ENCODE measurements at regions not wholly inside any gene's neighbourhood (a gene's known extent, or its start where the extent isn't known, plus 50 kb on each side); places are given as distances from the start of the nearest gene placed in this dataset.

DNA sequence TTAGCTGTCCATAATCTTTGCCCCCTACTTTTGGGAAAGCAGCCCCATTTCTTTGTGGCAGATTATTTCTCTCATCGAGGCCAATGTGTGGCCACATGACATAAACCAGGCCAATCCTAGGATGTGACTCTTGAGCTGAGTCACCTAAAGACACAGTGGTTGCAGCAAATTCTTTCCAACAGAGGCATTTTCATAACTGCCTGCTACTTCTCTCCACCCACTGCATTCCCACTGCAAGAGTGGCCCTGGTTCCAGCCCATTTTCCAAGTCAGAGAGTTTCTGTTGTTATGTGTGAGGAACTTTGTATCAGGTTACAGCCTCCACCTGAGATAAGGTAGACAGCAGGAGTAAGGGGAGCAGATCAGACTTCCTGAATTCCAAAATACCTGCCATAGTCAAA is 195.2 kb downstream of the RGS9 start:
- Histone ChIP-seq H3K27ac (ENCODE audit: low read depth in 2 of 2, low read length in 1 of 2) (no peak overlapping the region), H3K9me3 (ENCODE audit: control insufficient read depth in 2 of 2, insufficient read depth in 1 of 2, low read depth in 1 of 2, low read length in 1 of 2) (no peaks in the 10 kb centered on the region), H3K27me3 (ENCODE audit: control insufficient read depth in 1 of 2, insufficient read depth in 2 of 2, low read length in 2 of 2) (no peaks in the 10 kb centered on the region), H3K4me3 (ENCODE audit: low read depth in 1 of 2, low read length in 2 of 2) (no peak overlapping the region), H3K36me3 (ENCODE audit: control insufficient read depth in 2 of 2, insufficient read depth in 2 of 2, low read length in 1 of 2) (no peaks in the 10 kb centered on the region), H3K4me1 (ENCODE audit: control insufficient read depth in 2 of 2, insufficient read depth in 2 of 2, low read length in 1 of 2) (no peaks in the 10 kb centered on the region)
- WGBS, 2 donors, result 79 to 81% methylated on average over 1 of the region's 1 CpG

DNA sequence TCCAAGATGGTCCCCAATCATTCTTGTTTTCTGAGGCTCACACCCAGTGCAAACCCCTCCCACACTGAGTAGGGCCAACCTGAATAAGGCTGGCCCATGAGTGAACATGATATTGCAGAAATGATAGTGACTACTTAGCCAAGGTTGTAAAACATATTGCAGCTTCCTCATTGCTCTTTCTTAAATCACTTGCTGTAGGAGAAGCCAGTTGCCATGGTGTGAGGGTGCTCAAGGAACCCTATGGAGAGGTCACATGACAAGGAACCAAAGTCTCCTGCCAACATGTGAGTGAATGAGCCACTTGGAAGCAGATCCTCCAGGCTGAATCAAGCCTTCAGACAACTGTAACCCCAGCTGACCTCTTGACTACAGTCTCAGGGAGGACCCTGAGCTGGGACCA is 191.4 kb downstream of the RGS9 start:
- Histone ChIP-seq H3K27me3 (ENCODE audit: control insufficient read depth in 1 of 2, insufficient read depth in 2 of 2, low read length in 2 of 2) (no peaks in the 10 kb centered on the region), H3K36me3 (ENCODE audit: control insufficient read depth in 2 of 2, insufficient read depth in 2 of 2, low read length in 1 of 2) (no peaks in the 10 kb centered on the region), H3K27ac (ENCODE audit: low read depth in 2 of 2, low read length in 1 of 2) (no peak overlapping the region), H3K9me3 (ENCODE audit: control insufficient read depth in 2 of 2, insufficient read depth in 1 of 2, low read depth in 1 of 2, low read length in 1 of 2) (peaks cover 0 to 5% of the 10 kb centered on the region in 2 donors), H3K4me1 (ENCODE audit: control insufficient read depth in 2 of 2, insufficient read depth in 2 of 2, low read length in 1 of 2) (no peaks in the 10 kb centered on the region), H3K4me3 (ENCODE audit: low read depth in 1 of 2, low read length in 2 of 2) (no peak overlapping the region)

DNA sequence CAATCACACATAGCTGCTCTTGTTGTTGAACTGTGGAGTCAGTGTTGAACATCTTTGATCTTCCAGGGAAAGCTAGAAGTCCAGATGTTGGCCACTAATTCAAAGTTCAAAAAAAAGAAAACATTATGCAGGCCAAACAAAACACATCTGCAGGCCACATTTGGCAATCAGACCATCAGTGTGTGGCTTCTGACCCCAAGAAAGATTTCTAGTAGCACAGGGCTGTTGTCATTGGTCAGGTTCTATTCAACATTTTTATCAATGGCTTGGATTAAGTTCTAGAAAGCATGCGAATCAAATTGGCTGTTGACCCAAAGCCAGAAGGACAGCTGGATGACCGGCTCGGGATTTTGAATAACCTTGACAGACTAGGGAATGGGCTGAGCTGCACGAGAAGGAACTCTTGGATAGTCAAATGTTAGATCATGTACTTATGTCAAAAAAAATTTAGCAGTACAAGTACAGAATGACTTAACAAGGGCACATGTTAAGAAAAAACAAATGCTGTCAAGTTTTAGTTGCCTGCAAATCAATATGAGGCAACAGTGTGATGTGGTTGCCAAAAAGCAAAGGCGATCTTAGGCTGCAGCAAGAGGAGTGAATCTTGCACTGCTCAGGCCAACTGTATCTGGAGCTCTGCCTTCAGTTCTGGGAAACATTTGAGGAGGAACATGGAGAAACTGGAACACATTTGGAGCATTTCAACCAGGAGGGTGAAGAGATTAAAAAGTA is 187.6 kb downstream of the RGS9 start:
- Histone ChIP-seq H3K27ac (ENCODE audit: low read depth in 2 of 2, low read length in 1 of 2) (no peak overlapping the region), H3K27me3 (ENCODE audit: control insufficient read depth in 1 of 2, insufficient read depth in 2 of 2, low read length in 2 of 2) (no peaks in the 10 kb centered on the region), H3K9me3 (ENCODE audit: control insufficient read depth in 2 of 2, insufficient read depth in 1 of 2, low read depth in 1 of 2, low read length in 1 of 2) (peaks cover 0 to 5% of the 10 kb centered on the region in 2 donors), H3K4me1 (ENCODE audit: control insufficient read depth in 2 of 2, insufficient read depth in 2 of 2, low read length in 1 of 2) (no peaks in the 10 kb centered on the region), H3K4me3 (ENCODE audit: low read depth in 1 of 2, low read length in 2 of 2) (no peak overlapping the region), H3K36me3 (ENCODE audit: control insufficient read depth in 2 of 2, insufficient read depth in 2 of 2, low read length in 1 of 2) (no peaks in the 10 kb centered on the region)
- 73 to 80% methylated on average over 5 of the region's 5 CpGs for WGBS, 2 donors

DNA sequence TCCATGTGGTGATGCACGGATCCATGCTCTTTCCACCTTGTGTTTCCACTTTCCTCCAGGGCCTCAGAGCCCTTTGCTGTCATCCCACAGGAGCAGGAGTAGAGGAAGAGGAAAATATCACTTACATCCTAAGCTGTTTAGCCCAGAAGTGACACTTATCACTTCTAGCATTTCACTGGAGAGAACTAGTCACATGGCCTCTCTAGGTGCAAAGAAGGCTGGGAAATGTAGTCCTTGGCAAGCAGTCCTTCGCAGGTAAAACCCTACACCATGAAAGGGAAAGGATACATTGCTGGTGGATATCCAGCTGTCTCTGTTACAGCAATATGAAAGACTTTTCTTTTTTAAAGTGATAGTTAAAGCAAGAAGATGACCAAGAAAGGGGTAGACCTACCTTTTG is 185.9 kb downstream of the RGS9 start:
- Histone ChIP-seq H3K4me3 (ENCODE audit: low read depth in 1 of 2, low read length in 2 of 2) (no peak overlapping the region), H3K27ac (ENCODE audit: low read depth in 2 of 2, low read length in 1 of 2) (no peak overlapping the region), H3K27me3 (ENCODE audit: control insufficient read depth in 1 of 2, insufficient read depth in 2 of 2, low read length in 2 of 2) (no peaks in the 10 kb centered on the region), H3K36me3 (ENCODE audit: control insufficient read depth in 2 of 2, insufficient read depth in 2 of 2, low read length in 1 of 2) (no peaks in the 10 kb centered on the region), H3K4me1 (ENCODE audit: control insufficient read depth in 2 of 2, insufficient read depth in 2 of 2, low read length in 1 of 2) (no peaks in the 10 kb centered on the region), H3K9me3 (ENCODE audit: control insufficient read depth in 2 of 2, insufficient read depth in 1 of 2, low read depth in 1 of 2, low read length in 1 of 2) (peaks cover 0 to 5% of the 10 kb centered on the region in 2 donors)
- WGBS, 2 donors, result 82 to 88% methylated on average over 2 of the region's 2 CpGs

DNA sequence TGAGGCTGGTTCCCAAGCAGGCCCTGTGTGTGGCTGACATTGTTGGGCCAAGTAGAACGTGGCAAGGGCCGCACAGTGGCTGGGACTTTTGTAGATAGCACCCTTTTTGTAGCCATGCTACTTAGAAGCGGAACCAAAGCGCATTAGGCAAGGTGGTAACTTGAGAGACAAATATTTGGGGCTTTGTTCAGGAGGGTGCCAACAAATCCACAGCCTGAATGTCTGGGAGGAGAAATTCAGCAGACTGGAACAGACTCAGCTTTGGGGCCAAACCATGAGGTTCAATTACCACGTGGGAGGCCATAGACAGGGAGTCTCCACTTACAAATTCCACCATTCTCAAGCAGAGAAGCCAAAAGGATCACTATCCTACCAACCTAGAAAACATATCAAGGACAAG is 183.7 kb downstream of the RGS9 start:
- no peak overlapping the region for H3K27ac ChIP-seq (ENCODE audit: low read depth in 2 of 2, low read length in 1 of 2)
- H3K27me3 ChIP-seq (ENCODE audit: control insufficient read depth in 1 of 2, insufficient read depth in 2 of 2, low read length in 2 of 2), result no peaks in the 10 kb centered on the region
- no peaks in the 10 kb centered on the region for H3K36me3 ChIP-seq (ENCODE audit: control insufficient read depth in 2 of 2, insufficient read depth in 2 of 2, low read length in 1 of 2)
- H3K4me1 ChIP-seq (ENCODE audit: control insufficient read depth in 2 of 2, insufficient read depth in 2 of 2, low read length in 1 of 2), result no peaks in the 10 kb centered on the region
- WGBS, 2 donors, result 85 to 87% methylated on average over 5 of the region's 5 CpGs
- H3K9me3 ChIP-seq (ENCODE audit: control insufficient read depth in 2 of 2, insufficient read depth in 1 of 2, low read depth in 1 of 2, low read length in 1 of 2), result peaks cover 0 to 3% of the 10 kb centered on the region in 2 donors
- no peak overlapping the region for H3K4me3 ChIP-seq (ENCODE audit: low read depth in 1 of 2, low read length in 2 of 2)

DNA sequence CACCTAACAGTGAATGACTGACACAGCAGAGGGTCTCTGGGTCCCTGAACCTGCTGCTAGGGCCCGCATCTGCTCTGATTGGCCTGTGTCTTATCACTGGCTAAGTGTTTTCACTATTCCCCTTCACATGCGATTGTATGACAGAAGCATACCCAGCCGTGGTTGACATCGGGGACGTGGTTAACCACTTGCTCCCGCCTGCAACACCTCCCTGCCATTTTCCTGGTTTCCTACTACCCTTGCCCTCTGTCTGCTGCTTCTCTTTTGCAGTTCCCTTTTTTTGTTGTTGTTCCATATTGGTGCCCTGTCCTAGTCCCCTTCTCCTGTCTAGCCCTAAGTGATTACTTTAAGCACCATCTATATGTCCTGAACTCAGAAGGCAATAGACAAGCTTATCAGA is 177.0 kb downstream of the RGS9 start:
- H3K36me3 ChIP-seq (ENCODE audit: control insufficient read depth in 2 of 2, insufficient read depth in 2 of 2, low read length in 1 of 2), result no peaks in the 10 kb centered on the region
- H3K4me3 ChIP-seq (ENCODE audit: low read depth in 1 of 2, low read length in 2 of 2), result no peak overlapping the region
- no peak overlapping the region for H3K27ac ChIP-seq (ENCODE audit: low read depth in 2 of 2, low read length in 1 of 2)
- no peaks in the 10 kb centered on the region for H3K4me1 ChIP-seq (ENCODE audit: control insufficient read depth in 2 of 2, insufficient read depth in 2 of 2, low read length in 1 of 2)
- H3K27me3 ChIP-seq (ENCODE audit: control insufficient read depth in 1 of 2, insufficient read depth in 2 of 2, low read length in 2 of 2), result no peaks in the 10 kb centered on the region
- WGBS, 2 donors, result 62 to 64% methylated on average over 6 of the region's 6 CpGs
- no peaks in the 10 kb centered on the region for H3K9me3 ChIP-seq (ENCODE audit: control insufficient read depth in 2 of 2, insufficient read depth in 1 of 2, low read depth in 1 of 2, low read length in 1 of 2)

DNA sequence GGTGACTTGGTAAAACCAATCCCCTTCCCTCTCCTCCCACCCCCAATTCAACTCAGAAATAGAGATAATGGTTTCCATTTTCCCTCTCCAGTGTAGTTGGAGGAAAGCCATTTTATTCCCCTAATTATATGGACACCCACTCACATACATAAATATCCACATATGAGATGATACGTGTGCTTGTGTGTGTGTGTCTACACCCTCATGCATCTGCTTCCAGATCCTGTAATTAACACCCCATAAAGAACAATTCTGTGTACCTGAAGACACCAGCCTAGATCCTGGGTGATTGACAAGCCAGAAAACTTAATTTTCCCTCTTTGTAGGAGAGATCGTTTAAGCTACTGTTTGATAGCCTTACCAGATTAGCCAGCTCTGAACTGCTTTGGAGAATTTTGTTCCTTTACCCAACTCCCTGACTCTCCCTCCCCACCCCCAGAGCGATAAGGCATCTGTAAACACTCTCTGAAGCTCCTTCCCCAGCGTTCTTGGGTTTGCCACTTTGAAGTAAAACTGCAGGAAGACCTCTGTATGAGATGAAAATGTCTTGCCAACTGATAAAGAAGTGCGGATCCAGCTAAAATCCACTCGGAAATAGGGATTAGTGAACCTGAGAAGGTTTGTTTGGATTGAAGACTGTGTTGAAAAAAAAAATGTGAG is 175.7 kb downstream of the RGS9 start:
- Histone ChIP-seq H3K27ac (ENCODE audit: low read depth in 2 of 2, low read length in 1 of 2) (no peak overlapping the region), H3K4me1 (ENCODE audit: control insufficient read depth in 2 of 2, insufficient read depth in 2 of 2, low read length in 1 of 2) (no peaks in the 10 kb centered on the region), H3K9me3 (ENCODE audit: control insufficient read depth in 2 of 2, insufficient read depth in 1 of 2, low read depth in 1 of 2, low read length in 1 of 2) (no peaks in the 10 kb centered on the region), H3K36me3 (ENCODE audit: control insufficient read depth in 2 of 2, insufficient read depth in 2 of 2, low read length in 1 of 2) (no peaks in the 10 kb centered on the region), H3K27me3 (ENCODE audit: control insufficient read depth in 1 of 2, insufficient read depth in 2 of 2, low read length in 2 of 2) (no peaks in the 10 kb centered on the region), H3K4me3 (ENCODE audit: low read depth in 1 of 2, low read length in 2 of 2) (no peak overlapping the region)
- 40% methylated on average over 6 of the region's 6 CpGs for WGBS, 2 donors

DNA sequence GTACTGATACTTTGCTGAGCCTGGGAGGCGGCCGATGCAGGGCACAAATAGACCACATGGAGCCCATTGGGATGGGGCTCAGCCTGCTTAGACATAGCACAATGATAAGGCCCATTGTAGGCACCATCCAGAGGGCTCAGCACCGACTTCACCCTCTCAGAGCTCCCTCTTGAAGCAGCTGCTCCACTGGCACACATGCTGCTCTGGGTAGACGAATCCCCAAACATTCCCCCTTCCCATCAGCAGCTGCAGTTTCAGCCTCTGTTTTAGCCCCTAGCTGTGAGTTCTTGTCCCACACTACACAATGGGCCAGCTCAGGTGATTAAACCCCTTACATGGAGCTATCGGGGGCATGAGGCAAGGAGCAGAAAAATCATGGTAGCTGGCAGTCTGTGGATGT is 174.1 kb downstream of the RGS9 start:
- H3K36me3 ChIP-seq (ENCODE audit: control insufficient read depth in 2 of 2, insufficient read depth in 2 of 2, low read length in 1 of 2), result no peaks in the 10 kb centered on the region
- 85 to 92% methylated on average over 5 of the region's 5 CpGs for WGBS, 2 donors
- H3K9me3 ChIP-seq (ENCODE audit: control insufficient read depth in 2 of 2, insufficient read depth in 1 of 2, low read depth in 1 of 2, low read length in 1 of 2), result no peaks in the 10 kb centered on the region
- no peak overlapping the region for H3K4me3 ChIP-seq (ENCODE audit: low read depth in 1 of 2, low read length in 2 of 2)
- H3K27me3 ChIP-seq (ENCODE audit: control insufficient read depth in 1 of 2, insufficient read depth in 2 of 2, low read length in 2 of 2), result no peaks in the 10 kb centered on the region
- H3K27ac ChIP-seq (ENCODE audit: low read depth in 2 of 2, low read length in 1 of 2), result no peak overlapping the region
- H3K4me1 ChIP-seq (ENCODE audit: control insufficient read depth in 2 of 2, insufficient read depth in 2 of 2, low read length in 1 of 2), result no peaks in the 10 kb centered on the region

DNA sequence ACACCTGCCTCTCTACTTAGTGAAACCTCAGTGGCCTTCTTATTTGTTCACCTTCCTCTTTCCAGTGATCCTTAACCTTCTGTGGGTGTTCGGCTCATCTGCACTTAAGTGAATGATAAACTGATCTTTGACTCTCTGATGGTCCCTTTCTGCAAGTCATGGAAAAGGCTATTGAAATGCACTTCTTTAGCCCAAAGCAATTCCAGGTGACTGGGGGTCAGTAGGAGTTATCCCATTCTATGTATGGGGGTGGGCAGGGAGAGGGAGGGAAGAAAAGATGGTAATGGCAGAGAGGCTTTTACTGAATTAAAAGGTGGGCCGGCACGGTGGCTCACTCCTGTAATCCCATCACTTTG is 170.8 kb downstream of the RGS9 start:
- Histone ChIP-seq H3K27me3 (ENCODE audit: control insufficient read depth in 1 of 2, insufficient read depth in 2 of 2, low read length in 2 of 2) (no peaks in the 10 kb centered on the region), H3K27ac (ENCODE audit: low read depth in 2 of 2, low read length in 1 of 2) (no peak overlapping the region), H3K36me3 (ENCODE audit: control insufficient read depth in 2 of 2, insufficient read depth in 2 of 2, low read length in 1 of 2) (no peaks in the 10 kb centered on the region), H3K4me1 (ENCODE audit: control insufficient read depth in 2 of 2, insufficient read depth in 2 of 2, low read length in 1 of 2) (no peaks in the 10 kb centered on the region), H3K4me3 (ENCODE audit: low read depth in 1 of 2, low read length in 2 of 2) (no peak overlapping the region), H3K9me3 (ENCODE audit: control insufficient read depth in 2 of 2, insufficient read depth in 1 of 2, low read depth in 1 of 2, low read length in 1 of 2) (peaks cover 0 to 3% of the 10 kb centered on the region in 2 donors)
- WGBS, 2 donors, result 90 to 92% methylated on average over 3 of the region's 3 CpGs

Data from esophagus (tissue), 2 donors.